B cell (primary cell): ENCODE measurements at regions not wholly inside any gene's neighbourhood (a gene's known extent, or its start where the extent isn't known, plus 50 kb on each side); places are given as distances from the start of the nearest gene placed in this dataset.

Experiments
- ATAC-seq: fragments of 200-7000 bp; cut with Tn5 transposase; one replicate; pipeline ENCODE4 v1.10.0; 2021; ENCODE audit warnings: low read depth, mild to moderate bottlenecking, moderate number of reproducible peaks, moderate library complexity
- CTCF ChIA-PET: fragments of 350-600 bp; sonication (Branson Sonifier 250); formaldehyde crosslinking; loops from one replicate; lab custom pipeline; 2021; ENCODE audit warnings: antibody characterized with exemption, inconsistent platforms; lab: Charles Lee
- POLR2A ChIA-PET: fragments of 350-600 bp; sonication (Branson Sonifier 250); formaldehyde crosslinking; loops from one replicate; lab custom pipeline; 2021; ENCODE audit warnings: antibody characterized with exemption; lab: Charles Lee
- DNase-seq: peaks from one replicate; pipeline ENCODE4 v3.0.0; 2013
- H2AFZ ChIP-seq: 2 replicates; pipeline ENCODE4 v1.6.1; 2012; ENCODE audit warnings: mild to moderate bottlenecking, low read depth, low read length; ENCODE audit not compliant: insufficient read depth, poor library complexity, severe bottlenecking
- H3K27ac ChIP-seq, 2 donors: 1 replicate in 1 of 2; 2 replicates in 1 of 2; pipeline ENCODE4 v1.5.1; 2012 to 2013; ENCODE audit warnings: low read length in 2 of 2, mild to moderate bottlenecking in 2 of 2, moderate library complexity in 1 of 2
- H3K27me3 ChIP-seq, 4 experiments: fragments of 200-600 bp in 1 of 4; sonication (generic) in 1 of 4; replicated peaks in 1 of 4; 1 replicate in 2 of 4; 2 replicates in 2 of 4; pipeline versions ENCODE4 v1.6.1 to v1.7.0; 2013 to 2016; ENCODE audit warnings: low read length in 3 of 4, mild to moderate bottlenecking in 2 of 4, mixed read lengths in 1 of 4, moderate library complexity in 1 of 4; ENCODE audit not compliant: insufficient read depth in 4 of 4, control insufficient read depth in 3 of 4; ENCODE audit errors: control extremely low read depth in 1 of 4
- H3K36me3 ChIP-seq, 2 experiments: replicated peaks in 1 of 2; 1 replicate in 1 of 2; 2 replicates in 1 of 2; pipeline versions ENCODE4 v1.6.1 to v1.7.1; 2013; ENCODE audit warnings: low read length in 1 of 2; ENCODE audit not compliant: insufficient read depth in 2 of 2, control insufficient read depth in 1 of 2; ENCODE audit errors: control extremely low read depth in 1 of 2, extremely low read depth in 1 of 2
- H3K4me1 ChIP-seq, 2 donors: fragments of 200-600 bp in 1 of 2; sonication (generic) in 1 of 2; 1 replicate in 1 of 2; 2 replicates in 1 of 2; pipeline versions ENCODE4 v1.5.1 to v1.6.1; 2013 to 2017; ENCODE audit warnings: low read length in 2 of 2; ENCODE audit not compliant: control insufficient read depth in 2 of 2, insufficient read depth in 2 of 2
- H3K4me2 ChIP-seq: replicated peaks from 2 replicates; pipeline ENCODE3; 2012; ENCODE audit warnings: mild to moderate bottlenecking, low read depth, low read length; ENCODE audit not compliant: poor library complexity, severe bottlenecking
- H3K4me3 ChIP-seq, 5 experiments: fragments of 200-600 bp in 1 of 5; sonication (generic) in 1 of 5; 1 replicate in 3 of 5; 2 replicates in 2 of 5; pipeline versions ENCODE4 v1.5.1 to v1.7.0; 2011 to 2016; ENCODE audit warnings: low read length in 4 of 5, mild to moderate bottlenecking in 4 of 5, low read depth in 2 of 5, control low read depth in 1 of 5, moderate library complexity in 1 of 5; ENCODE audit not compliant: insufficient read depth in 1 of 5; ENCODE audit errors: control extremely low read depth in 1 of 5, extremely low read depth in 1 of 5
- H3K79me2 ChIP-seq: fragments of 200-600 bp; sonication (generic); one replicate; pipeline ENCODE4 v1.6.0; 2016; ENCODE audit warnings: low read length; ENCODE audit not compliant: control insufficient read depth, insufficient read depth
- H3K9ac ChIP-seq: fragments of 200-600 bp; sonication (generic); 2 replicates; pipeline ENCODE4 v1.6.1; 2017; ENCODE audit warnings: mild to moderate bottlenecking, low read length, moderate library complexity
- H3K9me3 ChIP-seq, 3 donors: one replicate each; pipeline versions ENCODE4 v1.6.1 to v1.7.1; 2013; ENCODE audit warnings: low read length in 2 of 3; ENCODE audit not compliant: control insufficient read depth in 2 of 3, insufficient read depth in 1 of 3; ENCODE audit errors: control extremely low read depth in 1 of 3
- H4K20me1 ChIP-seq: 2 replicates; pipeline ENCODE4 v1.6.0; 2012; ENCODE audit warnings: mild to moderate bottlenecking, low read length; ENCODE audit not compliant: insufficient read depth, control insufficient read depth, poor library complexity, severe bottlenecking
- H3K27ac Mint-ChIP-seq: one replicate; pipeline ENCODE4 v1.8.0; 2021; ENCODE audit warnings: mixed read lengths
- H3K27me3 Mint-ChIP-seq: one replicate; pipeline ENCODE4 v1.8.0; 2021; ENCODE audit warnings: mixed read lengths
- H3K4me1 Mint-ChIP-seq: one replicate; pipeline ENCODE4 v1.8.0; 2021; ENCODE audit warnings: mixed read lengths
- H3K4me3 Mint-ChIP-seq: one replicate; pipeline ENCODE4 v1.8.0; 2021; ENCODE audit warnings: mixed read lengths
- H3K9me3 Mint-ChIP-seq: one replicate; pipeline ENCODE4 v1.8.0; 2022; ENCODE audit warnings: mixed read lengths; ENCODE audit not compliant: insufficient read depth
- EZH2 ChIP-seq: IDR thresholded peaks from 2 replicates; pipeline ENCODE4 v1.6.1; 2012; ENCODE audit warnings: borderline replicate concordance, low read depth, mild to moderate bottlenecking, moderate library complexity, low read length; ENCODE audit not compliant: insufficient read depth, poor library complexity, severe bottlenecking
- WGBS: methylation state at CpG from one replicate; pipeline ENCODE4 v1.1.5; 2013; ENCODE audit warnings: missing lambda C conversion rate; ENCODE audit not compliant: insufficient coverage; 5-methylcytosine and 5-hydroxymethylcytosine counted together
- intact Hi-C: fragments of 100-400 bp; cut with micrococcal nuclease; formaldehyde crosslinking; loops from one replicate; pipeline ENCODE4 v1.10.0; 2022
- TF ChIP-seq, protein P1 (sequence below): fragments of 200-600 bp; IDR thresholded peaks from one replicate; pipeline ENCODE4 v1.8.0; 2022; ENCODE audit warnings: antibody characterized with exemption, mild to moderate bottlenecking

DNA sequence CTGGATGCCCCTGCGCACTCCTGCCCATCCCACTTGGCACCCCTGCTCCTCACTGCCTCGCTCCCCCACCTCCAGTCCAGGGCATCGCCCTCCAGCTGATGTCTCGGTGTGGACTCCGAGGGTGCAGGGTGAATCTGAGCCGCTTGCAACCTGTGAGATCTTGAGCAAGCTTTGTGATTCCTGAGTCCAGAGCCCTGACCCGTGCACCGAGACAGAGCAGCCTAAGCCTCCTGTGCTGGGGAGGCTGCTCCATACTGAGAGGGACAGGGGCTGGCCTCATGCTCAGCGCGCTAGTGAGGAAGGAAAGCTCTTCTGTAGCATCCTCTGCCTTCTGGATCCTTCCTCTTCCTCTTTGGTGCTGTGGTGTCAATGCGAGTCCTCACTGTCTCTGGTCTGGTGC lies 116.0 kb downstream of the TEX29 start:
- Histone ChIP-seq H2AFZ (no peak overlapping the region), H3K27me3 (peaks cover 0 to under 1% (median 0%) of the 10 kb centered on the region in 4 experiments), H3K27ac (no peak overlapping the region), H3K4me2 (no peak overlapping the region), H3K4me3 (no peak overlapping the region), H3K9me3 (peaks cover 0 to 3% (median 0%) of the 10 kb centered on the region in 3 donors), H3K9ac (no peak overlapping the region), H3K79me2 (no peaks in the 10 kb centered on the region), H3K36me3 (no peaks in the 10 kb centered on the region), H3K4me1 (no peaks in the 10 kb centered on the region), H4K20me1 (no peaks in the 10 kb centered on the region)
- no peak for ATAC-seq
- POLR2A ChIA-PET: no interaction called here
- WGBS: 77% methylated on average over 11 of the region's 11 CpGs
- no peak for DNase-seq
- Mint-ChIP-seq H3K4me1 (no peaks in the 10 kb centered on the region), H3K27ac (no peak overlapping the region), H3K4me3 (no peak overlapping the region), H3K27me3 (peaks cover 11% of the 10 kb centered on the region), H3K9me3 (no peaks in the 10 kb centered on the region)
- no peak for TF ChIP-seq EZH2
- TF ChIP-seq, protein P1, sequence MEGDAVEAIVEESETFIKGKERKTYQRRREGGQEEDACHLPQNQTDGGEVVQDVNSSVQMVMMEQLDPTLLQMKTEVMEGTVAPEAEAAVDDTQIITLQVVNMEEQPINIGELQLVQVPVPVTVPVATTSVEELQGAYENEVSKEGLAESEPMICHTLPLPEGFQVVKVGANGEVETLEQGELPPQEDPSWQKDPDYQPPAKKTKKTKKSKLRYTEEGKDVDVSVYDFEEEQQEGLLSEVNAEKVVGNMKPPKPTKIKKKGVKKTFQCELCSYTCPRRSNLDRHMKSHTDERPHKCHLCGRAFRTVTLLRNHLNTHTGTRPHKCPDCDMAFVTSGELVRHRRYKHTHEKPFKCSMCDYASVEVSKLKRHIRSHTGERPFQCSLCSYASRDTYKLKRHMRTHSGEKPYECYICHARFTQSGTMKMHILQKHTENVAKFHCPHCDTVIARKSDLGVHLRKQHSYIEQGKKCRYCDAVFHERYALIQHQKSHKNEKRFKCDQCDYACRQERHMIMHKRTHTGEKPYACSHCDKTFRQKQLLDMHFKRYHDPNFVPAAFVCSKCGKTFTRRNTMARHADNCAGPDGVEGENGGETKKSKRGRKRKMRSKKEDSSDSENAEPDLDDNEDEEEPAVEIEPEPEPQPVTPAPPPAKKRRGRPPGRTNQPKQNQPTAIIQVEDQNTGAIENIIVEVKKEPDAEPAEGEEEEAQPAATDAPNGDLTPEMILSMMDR: no peak
- CTCF ChIA-PET: no interaction called here
- intact Hi-C loops: no loop called here

DNA sequence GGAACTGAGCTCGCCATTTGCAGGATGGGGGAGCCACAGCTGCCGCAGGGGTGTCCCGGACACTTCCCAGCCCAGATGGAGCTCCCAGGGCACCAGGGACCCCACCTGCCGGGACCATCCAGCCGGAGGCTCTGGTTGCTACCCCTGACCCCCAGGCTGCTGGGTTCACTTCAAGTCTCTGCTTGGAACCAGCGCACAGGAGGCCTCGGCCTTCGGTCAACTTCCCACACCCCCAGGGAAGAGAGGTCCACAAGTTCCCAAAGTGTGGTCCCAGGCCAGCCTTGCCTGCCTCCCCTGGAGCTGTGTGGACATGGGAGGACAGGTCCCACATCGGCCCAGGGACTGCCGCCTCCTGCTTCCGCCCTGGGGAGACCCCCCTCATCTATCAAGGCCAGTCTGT lies 117.0 kb downstream of the TEX29 start:
- ChIA-PET CTCF (no interaction called here), POLR2A (no interaction called here)
- Histone ChIP-seq H3K9me3 (peaks cover 0 to 3% (median 0%) of the 10 kb centered on the region in 3 donors), H3K79me2 (no peaks in the 10 kb centered on the region), H3K4me2 (no peak overlapping the region), H3K27ac (no peak overlapping the region), H2AFZ (no peak overlapping the region), H3K4me1 (no peaks in the 10 kb centered on the region), H3K36me3 (no peaks in the 10 kb centered on the region), H4K20me1 (no peaks in the 10 kb centered on the region), H3K27me3 (no peaks in the 10 kb centered on the region), H3K9ac (no peak overlapping the region), H3K4me3 (no peak overlapping the region)
- H3K27me3 Mint-ChIP-seq: peaks cover 11% of the 10 kb centered on the region
- WGBS: 91% methylated on average over 10 of the region's 11 CpGs
- H3K27ac Mint-ChIP-seq: no peak overlapping the region
- TF ChIP-seq EZH2: no peak
- TF ChIP-seq, protein P1: no peak
- ATAC-seq (no peak), DNase-seq (no peak)
- intact Hi-C loops: no loop called here
- no peak overlapping the region for H3K4me3 Mint-ChIP-seq
- no peaks in the 10 kb centered on the region for H3K4me1 Mint-ChIP-seq
- no peaks in the 10 kb centered on the region for H3K9me3 Mint-ChIP-seq
